HG03520 (cell line): ENCODE measurements at regions not wholly inside any gene's neighbourhood (a gene's known extent, or its start where the extent isn't known, plus 50 kb on each side); places are given as distances from the start of the nearest gene placed in this dataset.

Experiments
- ATAC-seq: cut with Tn5 transposase; IDR thresholded peaks from one replicate; pipeline ENCODE4 v1.9.1; 2021; ENCODE audit warnings: mild to moderate bottlenecking, moderate library complexity; ENCODE audit not compliant: unreplicated experiment

DNA sequence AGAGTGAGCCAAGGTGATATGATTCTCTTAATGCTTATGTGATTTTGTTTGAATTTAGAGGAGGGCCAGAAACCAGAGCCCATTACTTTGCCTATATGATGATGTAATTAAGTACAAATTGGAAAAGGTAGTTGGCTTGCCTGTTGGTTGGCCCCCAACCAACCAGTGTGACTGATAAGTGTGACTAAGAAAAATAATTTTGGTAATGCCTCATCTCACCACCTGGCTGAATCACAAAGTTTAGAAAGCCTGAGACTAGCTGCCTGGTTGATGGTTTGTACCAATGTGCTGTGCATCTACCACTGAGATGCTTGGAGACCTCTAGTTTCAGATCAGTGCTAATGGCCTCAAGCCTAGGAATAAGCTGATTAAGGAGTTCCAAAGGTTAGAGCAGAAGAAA lies 338.7 kb downstream of the CDH2 start:
- no peak for ATAC-seq

DNA sequence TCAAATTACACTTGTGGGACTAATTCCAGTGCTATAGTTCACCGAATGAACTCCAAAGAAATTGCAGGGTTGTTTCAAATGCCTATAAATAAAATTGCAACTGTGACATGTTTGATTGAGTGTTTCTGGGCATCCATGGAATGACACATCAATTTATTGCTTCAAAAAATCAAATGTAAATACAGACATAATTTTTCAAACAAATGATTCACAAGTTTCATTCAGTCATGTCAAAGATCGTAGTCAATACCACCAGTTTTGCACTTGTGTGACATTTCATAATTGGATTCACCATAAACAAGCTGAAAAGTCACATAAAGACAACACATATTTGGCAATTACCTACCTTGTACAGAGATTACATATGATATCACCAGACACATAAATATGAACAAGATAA lies 350.8 kb downstream of the CDH2 start:
- no peak for ATAC-seq

DNA sequence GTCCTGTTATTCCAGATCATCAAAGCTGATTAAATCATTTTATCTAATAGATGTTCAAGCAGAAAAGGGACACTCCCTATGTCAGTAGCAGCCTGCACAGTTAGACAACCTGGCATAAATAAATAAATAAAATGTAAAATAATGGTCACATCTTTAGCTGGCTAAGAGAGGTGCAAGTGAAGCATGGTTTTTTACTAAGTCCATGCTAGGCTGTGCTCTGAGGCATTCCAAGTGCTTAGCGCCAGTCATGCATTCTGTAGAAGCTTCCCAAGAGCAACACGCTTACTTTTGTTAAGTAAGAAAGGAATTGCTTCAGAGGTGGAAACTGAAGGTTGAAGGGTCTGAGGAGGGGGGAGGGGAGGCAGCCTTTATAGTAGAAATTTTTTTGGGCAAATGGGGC lies 351.2 kb downstream of the CDH2 start:
- ATAC-seq: no peak

DNA sequence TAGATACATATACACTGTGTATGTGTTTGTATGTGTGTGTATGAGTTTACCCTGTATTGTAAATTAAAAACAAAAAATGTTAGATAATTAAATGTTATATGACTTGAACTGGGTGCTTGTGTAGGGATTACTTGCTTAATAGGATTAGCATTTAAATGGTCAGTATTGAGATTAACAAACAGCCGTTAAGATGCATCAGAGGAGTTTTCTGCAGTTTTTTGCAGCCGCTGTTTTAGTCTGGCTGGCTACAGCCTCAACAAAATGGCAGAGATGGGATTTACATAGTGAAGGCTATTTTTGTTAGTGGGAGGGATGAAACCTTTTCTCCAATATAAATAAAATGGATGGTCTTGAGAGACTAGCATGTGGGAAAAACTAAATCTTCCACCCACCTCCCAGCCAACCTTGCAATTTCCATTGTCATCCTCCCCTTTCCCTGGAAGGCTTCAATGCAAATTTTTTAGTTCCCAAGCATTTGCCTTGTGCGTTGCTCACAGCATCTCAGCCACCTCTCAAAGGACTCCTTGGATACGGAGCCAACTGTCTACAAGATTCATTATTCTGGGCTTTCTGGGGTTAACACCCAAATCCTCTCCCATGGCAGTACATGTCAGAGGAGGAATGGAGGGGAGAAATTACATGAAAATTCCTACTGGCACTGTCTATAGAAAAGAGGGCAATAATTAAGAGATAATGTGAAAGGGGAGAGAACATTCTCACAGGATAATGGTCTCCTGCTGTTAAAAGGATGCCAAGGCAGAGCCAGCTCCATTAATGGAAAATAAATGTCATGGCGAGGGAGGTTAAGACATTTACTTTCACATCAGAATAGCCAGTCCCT lies 351.9 kb downstream of the CDH2 start:
- ATAC-seq: no peak

DNA sequence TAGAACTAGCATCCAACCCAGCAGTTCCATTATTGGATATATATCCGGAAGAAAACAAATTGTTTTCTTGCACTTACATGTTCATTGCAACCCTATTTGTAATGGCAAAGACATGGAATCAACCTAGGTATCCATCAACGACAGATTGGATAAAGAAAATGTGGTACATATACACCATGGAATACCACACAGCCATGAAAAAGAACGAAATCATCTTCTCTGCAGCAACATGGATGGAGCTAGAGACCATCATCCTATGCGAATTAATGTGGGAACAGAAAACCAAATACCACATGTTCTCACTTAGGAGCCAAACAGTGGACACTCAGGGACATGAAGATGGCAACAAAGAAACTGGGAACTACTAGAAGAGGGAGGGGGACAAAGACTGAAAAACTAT lies 352.7 kb downstream of the CDH2 start:
- no peak for ATAC-seq

DNA sequence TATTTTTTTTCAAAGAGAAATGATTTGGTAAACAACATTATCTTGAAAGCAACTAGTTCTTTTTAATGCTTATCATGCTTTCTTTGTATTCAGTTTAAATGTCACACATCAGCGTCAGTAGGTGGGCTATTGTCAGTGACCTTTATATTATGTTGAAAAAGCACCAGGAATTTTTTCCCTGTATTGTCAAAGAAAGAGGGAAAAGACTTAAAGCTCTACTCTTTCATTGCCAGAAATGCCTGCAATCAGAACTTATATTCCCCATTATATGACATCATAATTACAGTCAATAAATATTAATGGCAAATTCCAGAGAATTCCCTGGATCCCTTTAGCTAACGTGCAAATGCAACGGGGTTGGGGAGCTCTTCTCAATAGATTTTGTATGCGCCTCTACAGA lies 353.9 kb downstream of the CDH2 start:
- no peak for ATAC-seq

DNA sequence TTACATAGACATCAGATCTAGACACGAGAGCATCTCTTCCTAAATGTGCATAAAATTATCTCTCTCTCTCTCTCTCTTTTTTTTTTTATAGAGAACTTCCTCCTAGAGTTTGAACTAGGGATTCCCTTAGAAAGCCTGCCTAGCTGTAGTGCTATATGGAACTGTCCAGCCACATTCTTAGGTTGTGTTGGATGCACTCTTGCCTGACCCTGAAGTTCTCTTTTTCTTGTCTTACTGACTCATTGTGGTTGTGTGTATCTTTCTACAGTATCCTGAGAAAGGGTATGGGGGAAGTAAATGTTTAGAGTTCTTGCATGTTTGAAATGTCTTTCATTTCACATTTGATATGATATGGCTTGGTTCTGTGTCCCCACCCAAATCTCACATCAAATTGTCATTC lies 368.2 kb downstream of the CDH2 start:
- no peak for ATAC-seq

DNA sequence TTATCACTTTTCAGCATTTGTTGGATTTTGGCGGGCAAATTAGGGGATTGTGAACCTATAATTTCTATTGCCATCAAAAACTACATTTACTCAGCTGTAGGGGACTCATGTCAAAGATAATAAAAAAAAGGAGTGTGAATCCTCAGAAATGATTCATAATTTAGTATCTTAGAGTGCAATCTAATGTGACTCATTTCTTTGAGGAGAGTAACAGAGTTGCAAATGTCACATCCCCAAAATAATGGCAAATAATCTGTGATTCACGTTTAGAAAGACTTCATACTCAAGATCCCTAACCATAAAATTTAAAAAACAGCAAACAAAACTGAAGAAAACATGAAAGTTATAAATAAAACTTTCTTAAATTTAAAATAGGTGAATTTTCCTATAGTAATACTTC lies 373.0 kb downstream of the CDH2 start:
- ATAC-seq: no peak

DNA sequence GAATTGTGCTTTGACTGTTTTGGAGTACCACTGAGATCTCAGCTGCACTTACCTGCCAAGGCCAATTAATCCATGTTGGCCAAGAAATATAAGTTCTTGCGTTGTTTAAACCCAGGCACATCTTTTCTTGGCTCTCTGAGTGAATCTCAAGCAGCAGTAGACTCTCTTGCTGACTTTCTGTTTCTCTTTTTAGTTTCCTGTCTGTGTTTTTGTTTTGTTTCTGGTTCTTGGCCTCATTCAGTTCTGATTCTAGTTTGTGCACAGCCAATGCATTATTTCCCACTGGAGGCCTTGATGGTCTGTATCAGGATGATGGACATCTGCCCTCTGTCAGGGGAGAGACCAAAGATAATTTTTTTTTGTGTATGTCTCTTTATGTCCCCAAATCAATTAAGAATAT lies 379.4 kb downstream of the CDH2 start:
- no peak for ATAC-seq

DNA sequence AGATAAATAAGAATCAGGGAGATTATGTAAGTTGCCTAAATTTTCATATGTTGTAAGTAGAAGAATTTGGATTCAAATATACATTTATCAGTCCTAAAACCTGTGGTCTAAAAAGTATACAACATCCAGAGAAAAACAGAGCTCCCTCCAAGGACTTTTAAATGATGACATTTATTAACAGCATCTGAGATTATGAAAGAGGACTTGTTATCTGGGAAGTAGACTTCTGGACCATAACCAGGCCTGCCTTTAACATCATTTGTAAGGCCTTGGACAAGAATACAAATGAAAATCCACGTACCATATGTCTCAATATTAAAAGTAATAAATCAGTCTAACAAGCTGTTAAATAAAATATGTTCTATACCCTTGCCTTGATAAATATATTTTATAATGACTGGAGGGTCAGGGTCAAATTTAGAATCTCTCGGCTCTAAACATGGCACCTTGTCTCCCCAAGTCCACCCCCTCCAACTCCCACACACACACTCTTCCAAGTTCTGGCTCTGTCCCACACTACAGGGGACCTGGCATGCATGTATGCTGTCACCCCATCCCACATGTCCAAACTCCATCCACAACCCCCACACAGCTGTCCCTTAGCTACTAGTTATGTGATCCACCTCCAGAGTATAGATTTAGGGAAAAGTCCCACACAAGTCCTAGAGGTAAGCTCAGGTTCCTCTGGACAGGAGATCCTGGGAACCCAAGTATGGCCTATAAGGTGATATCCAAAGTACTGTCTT lies 382.6 kb downstream of the CDH2 start:
- ATAC-seq: no peak

DNA sequence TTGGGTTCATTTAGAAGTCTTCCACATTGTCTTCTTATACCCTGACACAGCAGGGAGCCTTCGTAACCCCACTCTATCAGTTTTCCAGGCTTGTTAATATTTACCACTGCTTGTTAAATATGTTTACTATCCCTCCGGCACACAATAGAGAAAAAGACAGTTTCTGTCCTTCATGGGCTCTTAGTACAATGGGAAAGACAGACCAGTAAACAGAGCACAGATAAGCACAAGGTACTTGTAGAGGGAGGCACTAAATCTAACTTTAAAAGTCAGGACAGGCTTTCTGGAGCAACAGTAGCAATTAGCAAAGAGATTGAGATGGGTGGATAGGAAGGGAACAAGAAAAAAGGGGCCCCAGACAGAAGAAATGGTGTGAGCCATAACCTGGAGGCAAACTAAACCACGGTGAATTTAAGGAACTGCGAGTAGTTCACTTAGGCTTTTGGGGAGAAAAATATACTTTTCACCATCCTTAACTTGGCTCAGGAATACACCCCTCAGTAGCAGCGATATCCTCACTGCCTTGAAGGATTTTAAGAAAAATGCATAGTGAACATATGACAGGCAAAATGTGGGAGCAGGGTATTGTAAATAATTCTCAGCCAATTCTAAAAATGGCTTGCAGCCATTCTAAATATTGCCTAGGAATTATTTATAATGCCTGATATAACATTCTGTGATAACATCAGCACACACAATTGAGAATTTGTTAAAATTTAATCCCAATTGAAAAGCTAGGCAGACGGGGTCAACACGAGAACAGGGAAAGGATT lies 383.7 kb downstream of the CDH2 start:
- no peak for ATAC-seq

DNA sequence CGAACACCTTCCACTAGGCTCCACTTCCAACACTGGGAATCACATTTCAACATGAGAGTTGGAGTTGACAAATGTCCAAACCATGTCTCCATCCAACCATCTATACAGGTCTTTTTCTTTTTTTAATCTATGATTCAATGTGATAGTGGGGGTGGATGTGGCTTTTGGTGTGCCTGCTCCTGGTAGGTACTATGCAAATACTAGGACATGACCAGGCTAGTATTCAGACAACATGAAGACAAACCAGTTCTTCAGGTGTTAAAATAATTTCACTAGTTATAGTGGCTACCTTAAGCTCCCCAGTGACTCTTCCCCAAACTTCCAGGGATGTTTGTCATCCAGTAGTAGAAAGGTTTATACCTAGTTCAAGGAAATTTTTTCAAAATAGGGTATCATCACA lies 387.5 kb downstream of the CDH2 start:
- ATAC-seq: no peak

DNA sequence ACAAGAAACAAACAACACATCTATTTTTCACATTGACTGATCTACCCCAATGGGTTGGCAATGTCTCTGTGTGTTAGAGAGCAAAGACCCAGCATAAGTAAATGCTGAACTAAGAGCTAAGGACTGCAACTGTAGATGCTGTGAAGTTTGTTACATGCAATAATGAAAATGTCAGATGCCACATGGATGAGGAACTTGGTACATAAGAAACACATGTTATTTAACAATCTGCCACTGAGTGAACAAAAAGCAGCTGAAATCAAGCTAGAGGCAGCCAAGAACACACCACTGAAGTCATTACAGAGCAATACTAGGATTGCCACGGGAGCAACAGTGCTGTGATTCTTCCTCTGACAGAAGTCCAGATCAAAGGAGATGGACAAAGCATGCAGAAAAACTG lies 389.4 kb downstream of the CDH2 start:
- ATAC-seq: no peak

DNA sequence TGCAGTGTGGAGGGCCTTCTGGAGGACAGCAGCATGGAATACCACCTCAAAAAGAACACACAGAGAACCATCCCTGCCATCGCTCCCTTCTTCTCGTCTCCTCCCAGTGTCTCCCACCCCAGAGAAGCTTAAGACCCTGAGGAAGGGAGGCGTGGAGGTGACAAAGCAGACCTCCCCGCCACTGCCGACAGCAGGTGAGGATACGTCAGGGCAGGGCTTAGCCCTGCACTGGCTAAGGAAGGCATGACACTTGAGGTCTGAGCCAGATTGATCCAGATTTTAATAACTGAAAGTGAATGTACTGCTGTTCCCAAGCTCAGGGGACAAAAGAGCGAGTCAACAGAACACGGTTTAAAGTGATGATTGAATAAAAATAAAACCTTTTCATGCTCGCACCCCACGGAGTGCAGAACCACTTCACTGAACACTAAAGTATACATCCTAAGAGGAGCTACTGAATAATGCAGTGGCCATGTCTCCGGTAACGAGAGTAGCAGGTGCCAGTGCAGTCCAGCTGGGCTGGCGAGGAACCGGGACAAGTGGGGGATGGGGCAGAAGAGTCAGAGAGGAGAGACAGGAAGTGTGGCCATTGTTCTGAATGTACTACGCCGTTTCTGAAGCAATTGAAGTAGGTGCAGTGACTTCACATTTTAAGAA lies 391.0 kb downstream of the CDH2 start:
- no peak for ATAC-seq

DNA sequence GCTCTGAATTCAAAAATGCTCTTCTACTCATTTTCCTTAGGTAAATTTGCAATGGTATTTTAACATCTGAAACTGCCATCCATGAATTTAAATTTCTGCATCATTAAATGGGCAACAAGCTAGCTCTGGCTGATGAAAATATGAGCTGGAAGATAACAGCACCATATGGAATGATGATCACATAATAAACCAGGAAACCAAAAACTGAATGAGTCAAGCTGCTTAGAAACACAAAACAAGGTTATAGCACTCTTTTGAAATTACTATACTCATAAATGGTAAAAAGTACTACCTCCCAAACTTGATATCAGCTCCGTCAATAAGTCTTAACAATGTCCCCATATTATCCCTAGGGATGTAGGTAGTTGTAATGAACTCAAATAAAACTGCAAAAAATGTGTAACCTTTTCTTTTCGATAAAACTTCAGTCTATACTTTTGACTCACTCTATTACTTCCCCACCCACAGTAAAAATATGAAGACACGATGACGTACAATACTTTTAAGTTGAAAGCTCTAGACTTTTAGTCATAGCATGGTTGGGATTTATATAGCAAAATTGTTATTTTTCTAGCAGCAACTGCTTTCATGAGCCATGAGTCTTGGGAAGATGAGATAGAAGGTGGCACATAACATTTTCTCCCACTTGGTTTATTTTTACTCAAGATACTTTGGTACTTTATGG lies 396.7 kb downstream of the CDH2 start:
- no peak for ATAC-seq

DNA sequence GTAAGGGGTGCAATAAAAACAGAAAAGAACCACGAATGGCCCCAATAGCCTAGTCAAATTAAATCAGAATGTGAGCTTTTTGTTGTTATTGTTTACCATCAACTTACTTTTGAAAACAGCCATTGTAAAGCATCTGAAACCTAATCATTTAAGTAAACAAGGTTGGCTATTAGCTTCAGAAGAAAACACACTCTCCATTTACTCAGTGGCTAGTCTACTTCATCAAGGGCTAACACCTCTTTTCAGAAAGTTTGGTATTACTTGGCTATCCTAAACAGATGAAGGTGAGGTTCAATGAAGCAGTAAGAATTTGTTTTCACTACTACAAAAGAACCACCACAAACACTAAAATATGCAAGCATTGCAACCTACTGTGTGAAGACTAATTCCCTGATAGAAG lies 398.0 kb downstream of the CDH2 start:
- ATAC-seq: no peak

DNA sequence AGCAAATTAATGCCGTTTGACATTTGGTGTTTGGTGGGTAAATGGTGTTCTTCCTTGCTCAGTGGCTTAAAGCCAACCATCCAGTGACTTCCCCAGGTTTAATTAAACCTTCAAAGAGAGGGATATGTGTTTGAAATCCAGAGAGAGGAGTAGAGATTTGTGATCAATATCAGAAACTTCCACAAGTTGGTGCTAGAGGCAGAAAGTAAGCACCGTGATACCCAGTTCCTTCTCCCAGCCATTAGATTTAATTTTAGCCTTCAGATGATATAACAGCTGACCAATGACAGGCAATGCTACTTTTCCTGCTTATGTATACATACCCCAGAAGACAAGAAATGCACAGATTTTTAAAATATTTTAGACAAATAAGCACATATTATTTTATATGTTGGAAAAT lies 398.5 kb downstream of the CDH2 start:
- ATAC-seq: no peak

DNA sequence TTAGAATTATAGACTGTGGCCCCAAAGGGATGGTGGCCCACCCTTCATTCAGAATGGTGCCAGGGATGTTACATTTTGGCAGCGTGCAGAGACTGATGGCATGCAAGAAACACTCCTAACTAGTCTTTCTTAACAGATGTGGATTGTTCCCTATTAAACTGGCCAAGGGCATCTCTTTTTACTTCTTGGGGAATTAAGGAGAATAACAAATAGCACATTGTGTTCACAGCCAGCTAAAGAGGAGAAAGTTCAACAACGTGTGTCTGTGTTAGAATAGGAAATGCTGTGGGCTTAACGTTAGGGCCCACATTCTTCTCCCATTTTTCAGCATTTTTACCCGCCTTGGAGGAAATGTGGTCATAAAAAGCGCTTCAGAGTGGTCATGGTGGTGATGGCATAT lies 404.8 kb downstream of the CDH2 start:
- ATAC-seq: no peak

DNA sequence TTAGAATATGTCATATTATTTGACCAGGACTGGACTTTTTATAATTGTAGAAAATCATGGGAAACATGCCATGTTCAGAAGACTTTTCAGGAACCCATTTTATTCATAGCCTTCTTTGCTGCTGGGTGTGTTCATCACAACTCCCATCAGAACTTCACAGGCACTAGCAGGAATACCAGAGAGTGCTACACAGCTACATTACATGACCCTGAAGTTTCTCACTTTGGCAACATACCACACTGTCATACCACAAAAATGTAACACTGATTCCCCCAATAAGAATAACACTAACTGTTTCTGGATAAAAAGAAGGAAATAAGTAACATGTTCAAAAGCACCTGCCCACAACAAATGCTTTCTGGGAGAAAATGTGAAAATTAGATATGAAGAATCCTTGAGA lies 405.4 kb downstream of the CDH2 start:
- ATAC-seq: no peak

DNA sequence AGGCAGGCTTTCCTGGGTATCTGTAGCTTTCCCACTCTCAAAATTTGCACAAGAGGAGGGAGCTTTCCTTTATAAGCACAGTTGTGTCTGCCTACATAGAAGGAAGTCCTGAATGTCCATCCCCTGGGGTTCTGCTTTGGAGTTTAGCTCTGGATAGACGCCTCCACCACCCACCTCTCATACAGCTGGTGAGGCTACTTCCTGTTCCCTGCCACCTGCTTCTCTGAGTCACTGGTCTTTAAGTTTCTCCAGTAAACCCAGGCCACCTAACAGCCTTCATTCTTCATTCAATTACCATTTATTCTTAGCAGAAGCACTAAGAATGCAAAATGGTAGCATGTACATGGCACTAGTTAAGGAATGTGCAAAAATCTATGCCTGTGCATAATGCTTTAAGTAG lies 407.8 kb downstream of the CDH2 start:
- no peak for ATAC-seq

DNA sequence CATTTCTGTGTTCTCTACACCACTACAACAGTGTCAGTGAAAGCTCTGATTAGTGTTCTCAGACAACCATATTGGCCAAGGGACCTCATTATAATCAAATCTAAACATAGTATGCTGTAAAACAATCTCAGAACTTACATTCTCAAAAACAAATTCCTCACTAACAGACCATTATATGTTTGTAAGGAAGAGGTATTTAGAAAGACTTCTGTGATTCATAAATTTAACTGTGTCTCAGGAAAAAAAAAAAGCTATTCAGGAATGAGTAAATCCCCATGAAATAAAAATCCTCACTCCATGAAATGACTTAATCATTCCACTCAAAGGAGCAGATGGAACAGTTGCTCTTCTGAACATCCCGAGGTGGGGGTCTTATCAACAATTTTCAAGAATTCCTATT lies 413.0 kb downstream of the CDH2 start:
- no peak for ATAC-seq
